Epithelial cell of proximal tubule (primary cell): ENCODE measurements at regions not wholly inside any gene's neighbourhood (a gene's known extent, or its start where the extent isn't known, plus 50 kb on each side); places are given as distances from the start of the nearest gene placed in this dataset.
A peak's percentile ranks its signal among the peaks of the same experiment; 100 is the strongest.
"Not testable (repeated sequence)": the region's sequence is repeated elsewhere in the genome, so short reads cannot be mapped to it uniquely, and the experiment has no call there.

Experiments
- DNase-seq: peaks from one replicate; pipeline ENCODE4 v3.0.0-alpha.2; 2011; ENCODE audit warnings: low read depth
- H3K4me3 ChIP-seq: 2 replicates; pipeline ENCODE4 v1.5.1; 2011; ENCODE audit warnings: low read depth, mild to moderate bottlenecking, low read length
- CTCF ChIP-seq: conservative IDR thresholded peaks from 2 replicates; pipeline ENCODE4 v1.5.1; 2012; ENCODE audit warnings: low read depth, mild to moderate bottlenecking, low read length

- TF ChIP-seq CTCF, result no peak
- no peak for DNase-seq
- H3K4me3 ChIP-seq, result no peak overlapping the region
These were observed 76.9 kb upstream of the CCN2 start for GRCh38 chr6:132028029-132028428.

- no peak for DNase-seq
- no peak for TF ChIP-seq CTCF
- H3K4me3 ChIP-seq, result no peak overlapping the region
These were observed 74.3 kb upstream of the CCN2 start for GRCh38 chr6:132025468-132025867.

- no peak overlapping the region for H3K4me3 ChIP-seq
- TF ChIP-seq CTCF, result peak; percentile 33
- no peak for DNase-seq
These were observed 72.3 kb upstream of the CCN2 start for GRCh38 chr6:132023490-132023889.

- no peak for DNase-seq
- no peak for TF ChIP-seq CTCF
- no peak overlapping the region for H3K4me3 ChIP-seq
These were observed 70.6 kb upstream of the CCN2 start for GRCh38 chr6:132021552-132022375.

GRCh38 chr6:132020918-132021317 is 69.7 kb upstream of the CCN2 start:
- not testable (repeated sequence) for H3K4me3 ChIP-seq, DNase-seq

GRCh38 chr6:132020138-132020581 is 69.0 kb upstream of the CCN2 start:
- no peak for DNase-seq
- TF ChIP-seq CTCF, result no peak
- no peak overlapping the region for H3K4me3 ChIP-seq

- TF ChIP-seq CTCF, result no peak
- DNase-seq, result no peak
- no peak overlapping the region for H3K4me3 ChIP-seq
These were observed 68.4 kb upstream of the CCN2 start for GRCh38 chr6:132019586-132019985.
